Spleen (tissue), 7 donors: ENCODE measurements at regions not wholly inside any gene's neighbourhood (a gene's known extent, or its start where the extent isn't known, plus 50 kb on each side); places are given as distances from the start of the nearest gene placed in this dataset.

Experiments
- CTCF ChIP-seq, 11 experiments: fragments of 200-600 bp in 7 of 11; fragments of 450-650 bp in 4 of 11; sonication (generic) in 4 of 11; IDR thresholded peaks in 8 of 11; conservative IDR thresholded peaks in 3 of 11; 1 replicate in 7 of 11; 2 replicates in 4 of 11; pipeline versions ENCODE4 v1.4.0 to v1.8.0; 2016 to 2021; ENCODE audit warnings: antibody characterized with exemption in 11 of 11, inconsistent platforms in 4 of 11, mild to moderate bottlenecking in 1 of 11
- POLR2A ChIP-seq, 3 donors: fragments of 450-650 bp; IDR thresholded peaks; one replicate each; pipeline ENCODE4 v1.5.1; 2017; ENCODE audit warnings: antibody characterized with exemption in 3 of 3, mild to moderate bottlenecking in 1 of 3
- donor health status: DM: no; HTN: no; CAD: no; lungs with moderate emphysema.
- donor health status: DM: no; HTN: no; CAD: no.
- donor health status: DM: no; HTN: no; CAD: no.

DNA sequence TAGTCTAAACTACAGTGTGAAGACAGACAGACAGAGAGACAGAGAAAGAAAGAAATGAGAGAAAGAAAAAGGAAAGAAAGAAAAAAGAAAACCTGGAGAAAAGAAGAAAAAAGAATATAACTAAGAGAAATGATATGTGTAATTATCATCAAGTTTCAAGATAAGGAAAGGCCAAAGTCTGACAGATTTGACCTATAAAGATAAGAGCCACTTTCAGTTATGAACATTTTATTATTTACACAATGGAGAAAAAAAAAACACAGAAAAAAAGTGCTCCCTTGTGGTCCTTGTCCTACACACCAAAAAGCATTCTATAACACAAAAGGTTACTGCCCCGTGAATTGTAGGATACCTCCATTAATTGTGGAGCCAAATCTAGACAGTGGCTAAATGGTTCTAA is 937.2 kb upstream of the DDX18 start:
- TF ChIP-seq CTCF (IDR thresholded peaks at IDR 0.05 in 8 of 11, conservative IDR thresholded peaks at IDR 0.05 in 3 of 11), result no peak
- TF ChIP-seq POLR2A (IDR thresholded peaks at IDR 0.05), result no peak
